ENCODE measurements at regions not wholly inside any gene's neighbourhood (a gene's known extent, or its start where the extent isn't known, plus 50 kb on each side); places are given as distances from the start of the nearest gene placed in this dataset.

DNA sequence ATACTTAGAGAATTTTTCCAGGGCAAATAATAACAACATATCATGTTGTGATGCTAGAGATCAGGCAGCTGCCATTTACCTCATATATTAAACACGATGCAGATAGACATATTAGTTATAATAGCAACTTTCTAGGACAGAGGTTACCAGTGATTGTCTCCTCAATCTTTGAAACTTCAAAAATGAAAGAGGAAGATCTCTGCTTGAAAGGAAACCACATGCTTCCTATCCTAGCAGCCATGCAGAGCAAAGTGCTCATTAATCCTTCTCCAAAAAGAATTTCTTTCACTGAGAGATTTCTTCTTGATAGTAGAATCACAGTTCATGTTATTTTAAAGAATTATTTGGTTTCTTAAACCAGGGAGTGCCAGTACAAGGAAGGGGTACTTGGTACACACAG lies 317.2 kb downstream of the CPS1 start:
- no peak for FAIRE-seq
- H3K9me1 ChIP-seq (ENCODE audit: control insufficient read depth, extremely low read depth, insufficient read depth, low read length), result no peaks in the 10 kb centered on the region

DNA sequence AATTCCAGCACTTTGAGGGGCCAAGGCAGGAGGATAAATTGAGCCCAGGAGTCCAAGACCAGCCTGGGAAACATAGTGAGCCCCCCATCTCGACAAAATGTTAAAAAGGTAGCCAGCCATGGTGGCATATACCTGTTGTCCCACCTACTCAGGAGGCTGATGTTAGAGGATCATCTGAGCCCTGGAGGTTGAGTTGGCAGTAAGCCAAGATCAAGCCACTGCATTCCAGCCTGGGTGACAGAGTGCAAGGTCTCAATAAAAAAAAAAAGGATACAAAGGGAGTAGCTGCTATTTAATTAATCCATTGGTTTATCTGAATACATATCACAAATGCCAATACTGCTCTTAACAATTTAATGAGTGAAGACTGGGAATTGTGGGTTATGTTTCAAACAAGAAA lies 327.8 kb downstream of the CPS1 start:
- FAIRE-seq (no peak), DNase-seq (ENCODE audit: low read depth, low spot score) (no peak)
- dilution Hi-C loops (cut with MboI; ENCODE audit: extremely low pct_ligation_motif_present, low sequenced_read_pairs), result no loop called here
- H3K4me1 ChIP-seq (ENCODE audit: control insufficient read depth, extremely low read depth, insufficient read depth, low read length), result no peaks in the 10 kb centered on the region
- TF ChIP-seq EZH2 (IDR thresholded peaks at IDR 0.05; ENCODE audit: low read length) (no peak), CTCF (optimal IDR thresholded peaks at IDR 0.05 in 1 of 3, IDR thresholded peaks at IDR 0.05 in 1 of 3, conservative IDR thresholded peaks at IDR 0.05 in 1 of 3; ENCODE audit: extremely low read depth in 1 of 3, insufficient read depth in 2 of 3, low read length in 3 of 3) (no peak)
- H4K20me1 ChIP-seq (ENCODE audit: control insufficient read depth, extremely low read depth, insufficient read depth, low read length), result no peaks in the 10 kb centered on the region
- H3K4me3 ChIP-seq (ENCODE audit: control insufficient read depth in 2 of 3, extremely low read depth in 1 of 3, insufficient read depth in 2 of 3, low read depth in 1 of 3, low read length in 3 of 3), result no peak overlapping the region
- H3K9me3 ChIP-seq (ENCODE audit: control insufficient read depth, low read depth, low read length), result no peaks in the 10 kb centered on the region
- no peaks in the 10 kb centered on the region for H3K79me2 ChIP-seq (ENCODE audit: control insufficient read depth, insufficient read depth, low read length)
- no peak overlapping the region for H2AFZ ChIP-seq (ENCODE audit: control insufficient read depth, low read length)
- no peak overlapping the region for H3K27ac ChIP-seq (ENCODE audit: control insufficient read depth, insufficient read depth, low read length)
- H3K4me2 ChIP-seq (ENCODE audit: control insufficient read depth, extremely low read depth, insufficient read depth, low read depth, low read length), result no peak overlapping the region
- no peaks in the 10 kb centered on the region for H3K36me3 ChIP-seq (ENCODE audit: control insufficient read depth in 2 of 2, extremely low read depth in 1 of 2, insufficient read depth in 2 of 2, low read length in 2 of 2)
- no peaks in the 10 kb centered on the region for H3K9me1 ChIP-seq (ENCODE audit: control insufficient read depth, extremely low read depth, insufficient read depth, low read length)
- H3K9ac ChIP-seq (ENCODE audit: control insufficient read depth, extremely low read depth, insufficient read depth, low read length), result no peak overlapping the region
- no peaks in the 10 kb centered on the region for H3K27me3 ChIP-seq (ENCODE audit: control insufficient read depth, extremely low read depth, insufficient read depth, low read length)

More for the DNA sequence above, 317.2 kb downstream of the CPS1 start:
- DNase-seq (ENCODE audit: low read depth, low spot score), result no peak
- Histone ChIP-seq H3K79me2 (ENCODE audit: control insufficient read depth, insufficient read depth, low read length) (no peaks in the 10 kb centered on the region), H3K27ac (ENCODE audit: control insufficient read depth, insufficient read depth, low read length) (no peak overlapping the region), H3K9me3 (ENCODE audit: control insufficient read depth, low read depth, low read length) (no peaks in the 10 kb centered on the region), H3K27me3 (ENCODE audit: control insufficient read depth, extremely low read depth, insufficient read depth, low read length) (no peaks in the 10 kb centered on the region), H3K9ac (ENCODE audit: control insufficient read depth, extremely low read depth, insufficient read depth, low read length) (no peak overlapping the region), H4K20me1 (ENCODE audit: control insufficient read depth, extremely low read depth, insufficient read depth, low read length) (no peaks in the 10 kb centered on the region), H2AFZ (ENCODE audit: control insufficient read depth, low read length) (no peak overlapping the region), H3K4me2 (ENCODE audit: control insufficient read depth, extremely low read depth, insufficient read depth, low read depth, low read length) (no peak overlapping the region), H3K36me3 (ENCODE audit: control insufficient read depth in 2 of 2, extremely low read depth in 1 of 2, insufficient read depth in 2 of 2, low read length in 2 of 2) (no peaks in the 10 kb centered on the region), H3K4me1 (ENCODE audit: control insufficient read depth, extremely low read depth, insufficient read depth, low read length) (no peaks in the 10 kb centered on the region), H3K4me3 (ENCODE audit: control insufficient read depth in 2 of 3, extremely low read depth in 1 of 3, insufficient read depth in 2 of 3, low read depth in 1 of 3, low read length in 3 of 3) (no peak overlapping the region)
- dilution Hi-C loops (cut with MboI; ENCODE audit: extremely low pct_ligation_motif_present, low sequenced_read_pairs), result no loop called here
- TF ChIP-seq EZH2 (IDR thresholded peaks at IDR 0.05; ENCODE audit: low read length) (no peak), CTCF (optimal IDR thresholded peaks at IDR 0.05 in 1 of 3, IDR thresholded peaks at IDR 0.05 in 1 of 3, conservative IDR thresholded peaks at IDR 0.05 in 1 of 3; ENCODE audit: extremely low read depth in 1 of 3, insufficient read depth in 2 of 3, low read length in 3 of 3) (no peak)

Measured in keratinocyte (primary cell).